ENCODE measurements at regions not wholly inside any gene's neighbourhood (a gene's known extent, or its start where the extent isn't known, plus 50 kb on each side); places are given as distances from the start of the nearest gene placed in this dataset.

- no peak overlapping the region for H2BK15ac ChIP-seq (ENCODE audit: low read depth, low read length)
- H3K9me3 ChIP-seq (ENCODE audit: control insufficient read depth, low read depth, low read length) = no peaks in the 10 kb centered on the region
- no peak overlapping the region for H4K8ac ChIP-seq (replicated peaks; ENCODE audit: insufficient read length, low read depth, low read length)
- Mint-ChIP-seq H3K36me3 (ENCODE audit: insufficient read depth in 1 of 3, low read depth in 3 of 3) (no peaks in the 10 kb centered on the region), H3K27me3 (ENCODE audit: low read depth) (no peaks in the 10 kb centered on the region; the same call in none of the 2 replicates), H3K4me3 (no peak overlapping the region), H3K9me3 (no peaks in the 10 kb centered on the region), H3K4me1 (peaks cover 2% of the 10 kb centered on the region in 2 experiments; a peak in 3 of 4 replicates), H3K27ac (no peak overlapping the region)
- no peak overlapping the region for H2BK12ac ChIP-seq (ENCODE audit: insufficient read length, low read depth, low read length)
- no peaks in the 10 kb centered on the region for H3K79me2 ChIP-seq (ENCODE audit: insufficient read depth, low read length)
- no peaks in the 10 kb centered on the region for H3K23me2 ChIP-seq (ENCODE audit: insufficient read length, low read depth, low read length, poor library complexity, severe bottlenecking)
- no peak overlapping the region for H4K91ac ChIP-seq (ENCODE audit: insufficient read length, low read depth, low read length)
- H2AFZ ChIP-seq (ENCODE audit: low read length) = no peak overlapping the region
- no peak overlapping the region for H3K9ac ChIP-seq (ENCODE audit: extremely low read depth, insufficient read length, low read length)
- H3K4me1 ChIP-seq (ENCODE audit: insufficient read depth, low read length) = no peaks in the 10 kb centered on the region
- WGBS (ENCODE audit: extremely low coverage, insufficient read length, low lambda C conversion rate) = no CpG with 5 or more reads among the region's 4 CpGs
- H3K79me1 ChIP-seq (ENCODE audit: insufficient read depth, low read depth, low read length, poor library complexity, severe bottlenecking) = no peaks in the 10 kb centered on the region
- H3K4ac ChIP-seq (ENCODE audit: low read depth, low read length) = no peak overlapping the region
- H2BK120ac ChIP-seq (ENCODE audit: low read depth, low read length, poor library complexity, severe bottlenecking) = no peak overlapping the region
- H3K56ac ChIP-seq (ENCODE audit: insufficient read length, low read depth, low read length) = no peak overlapping the region
- H2AK5ac ChIP-seq (ENCODE audit: insufficient read length, low read length) = no peak overlapping the region
- no peak overlapping the region for H2BK20ac ChIP-seq (ENCODE audit: low read depth, low read length, poor library complexity, severe bottlenecking)
- TF ChIP-seq, protein P1, sequence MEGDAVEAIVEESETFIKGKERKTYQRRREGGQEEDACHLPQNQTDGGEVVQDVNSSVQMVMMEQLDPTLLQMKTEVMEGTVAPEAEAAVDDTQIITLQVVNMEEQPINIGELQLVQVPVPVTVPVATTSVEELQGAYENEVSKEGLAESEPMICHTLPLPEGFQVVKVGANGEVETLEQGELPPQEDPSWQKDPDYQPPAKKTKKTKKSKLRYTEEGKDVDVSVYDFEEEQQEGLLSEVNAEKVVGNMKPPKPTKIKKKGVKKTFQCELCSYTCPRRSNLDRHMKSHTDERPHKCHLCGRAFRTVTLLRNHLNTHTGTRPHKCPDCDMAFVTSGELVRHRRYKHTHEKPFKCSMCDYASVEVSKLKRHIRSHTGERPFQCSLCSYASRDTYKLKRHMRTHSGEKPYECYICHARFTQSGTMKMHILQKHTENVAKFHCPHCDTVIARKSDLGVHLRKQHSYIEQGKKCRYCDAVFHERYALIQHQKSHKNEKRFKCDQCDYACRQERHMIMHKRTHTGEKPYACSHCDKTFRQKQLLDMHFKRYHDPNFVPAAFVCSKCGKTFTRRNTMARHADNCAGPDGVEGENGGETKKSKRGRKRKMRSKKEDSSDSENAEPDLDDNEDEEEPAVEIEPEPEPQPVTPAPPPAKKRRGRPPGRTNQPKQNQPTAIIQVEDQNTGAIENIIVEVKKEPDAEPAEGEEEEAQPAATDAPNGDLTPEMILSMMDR (conservative IDR thresholded peaks at IDR 0.05) = no peak
- DNase-seq = no peak
- no peak overlapping the region for H3K23ac ChIP-seq (ENCODE audit: insufficient read length, low read depth, low read length)
- H3K14ac ChIP-seq (ENCODE audit: insufficient read depth, low read length) = no peak overlapping the region
- no peak overlapping the region for H3T11ph ChIP-seq (ENCODE audit: low read length)
- H3K4me2 ChIP-seq (ENCODE audit: insufficient read depth, insufficient read length, low read length) = no peak overlapping the region
- no peak overlapping the region for H3K18ac ChIP-seq (ENCODE audit: insufficient read length, low read depth, low read length)
- H4K5ac ChIP-seq (ENCODE audit: insufficient read length, low read depth, low read length) = no peak overlapping the region
- H3K27me3 ChIP-seq (ENCODE audit: insufficient read depth, low read length) = no peaks in the 10 kb centered on the region
- no peak overlapping the region for H2BK5ac ChIP-seq (ENCODE audit: insufficient read length, low read length)
- H3K27ac ChIP-seq (ENCODE audit: insufficient read length, low read depth, low read length) = no peak overlapping the region
- no peaks in the 10 kb centered on the region for H4K20me1 ChIP-seq (ENCODE audit: control insufficient read depth, insufficient read depth, insufficient read length)
Measured at GRCh38 chr9:18073002-18073401, 401.0 kb upstream of the ADAMTSL1 start.
